Brain microvascular endothelial cell (primary cell): ENCODE measurements at regions not wholly inside any gene's neighbourhood (a gene's known extent, or its start where the extent isn't known, plus 50 kb on each side); places are given as distances from the start of the nearest gene placed in this dataset.

Source experiments
- DNase-seq: peaks from one replicate; pipeline ENCODE4 v3.0.0-alpha.2; 2020
- H3K27ac ChIP-seq: fragments of 250-450 bp; sonication (Bioruptor Pico); 2 replicates; pipeline ENCODE4 v1.5.1; 2020; ENCODE audit warnings: mild to moderate bottlenecking, moderate library complexity
- H3K27me3 ChIP-seq: fragments of 250-450 bp; sonication (Bioruptor Pico); replicated peaks from 2 replicates; pipeline ENCODE4 v1.5.1; 2020; ENCODE audit warnings: mild to moderate bottlenecking
- H3K36me3 ChIP-seq: fragments of 250-450 bp; sonication (Bioruptor Pico); replicated peaks from 2 replicates; pipeline ENCODE4 v1.5.1; 2020; ENCODE audit warnings: mild to moderate bottlenecking
- H3K4me3 ChIP-seq: 2 replicates; pipeline ENCODE4 v1.5.1; 2011; ENCODE audit warnings: low read depth, mild to moderate bottlenecking, control low read depth, low read length, moderate library complexity
- CTCF ChIP-seq: IDR thresholded peaks from 2 replicates; pipeline ENCODE4 v1.5.1; 2011; ENCODE audit warnings: low read depth, mild to moderate bottlenecking, moderate library complexity, low read length, control low read depth, inconsistent platforms; ENCODE audit errors: missing control alignments
- in situ Hi-C: cut with HindIII; loops from 2 replicates; pipeline ENCODE4 v1.10.0; 2017; ENCODE audit warnings: low sequenced_read_pairs, low pct_ligation_motif_present

- H3K27me3 ChIP-seq, result no peaks in the 10 kb centered on the region
- in situ Hi-C loops, result no loop called here
- H3K27ac ChIP-seq, result no peak overlapping the region
- H3K36me3 ChIP-seq, result no peaks in the 10 kb centered on the region
- no peak overlapping the region for H3K4me3 ChIP-seq
- no peak for DNase-seq
- TF ChIP-seq CTCF, result no peak
Measured at GRCh38 chr4:96603641-96604040, 763.7 kb downstream of the PDHA2 start.

GRCh38 chr4:96606451-96606850, 766.6 kb downstream of the PDHA2 start:
- no peak for TF ChIP-seq CTCF
- in situ Hi-C loops, result no loop called here
- H3K27ac ChIP-seq, result no peak overlapping the region
- no peak for DNase-seq
- H3K27me3 ChIP-seq, result no peaks in the 10 kb centered on the region
- H3K4me3 ChIP-seq, result no peak overlapping the region
- H3K36me3 ChIP-seq, result no peaks in the 10 kb centered on the region

- in situ Hi-C loops, result no loop called here
- no peak for DNase-seq
- no peak for TF ChIP-seq CTCF
- Histone ChIP-seq H3K27ac (no peak overlapping the region), H3K36me3 (no peaks in the 10 kb centered on the region), H3K4me3 (no peak overlapping the region), H3K27me3 (no peaks in the 10 kb centered on the region)
Measured at GRCh38 chr4:96626023-96626422, 786.1 kb downstream of the PDHA2 start.

GRCh38 chr4:96630839-96631238, 790.9 kb downstream of the PDHA2 start:
- in situ Hi-C loops, result no loop called here
- Histone ChIP-seq H3K36me3 (no peaks in the 10 kb centered on the region), H3K27ac (no peak overlapping the region), H3K27me3 (no peaks in the 10 kb centered on the region), H3K4me3 (no peak overlapping the region)
- DNase-seq, result no peak
- TF ChIP-seq CTCF, result no peak

- Histone ChIP-seq H3K27me3 (no peaks in the 10 kb centered on the region), H3K27ac (no peak overlapping the region), H3K36me3 (no peaks in the 10 kb centered on the region), H3K4me3 (no peak overlapping the region)
- TF ChIP-seq CTCF, result no peak
- no peak for DNase-seq
- in situ Hi-C loops, result no loop called here
Measured at GRCh38 chr4:96637971-96638412, 798.1 kb downstream of the PDHA2 start.

GRCh38 chr4:96639932-96640331, 800.0 kb downstream of the PDHA2 start:
- Histone ChIP-seq H3K27ac (no peak overlapping the region), H3K36me3 (no peaks in the 10 kb centered on the region), H3K4me3 (no peak overlapping the region), H3K27me3 (no peaks in the 10 kb centered on the region)
- in situ Hi-C loops, result no loop called here
- DNase-seq, result no peak
- no peak for TF ChIP-seq CTCF
